Stomach (tissue), 4 donors: ENCODE measurements at regions not wholly inside any gene's neighbourhood (a gene's known extent, or its start where the extent isn't known, plus 50 kb on each side); places are given as distances from the start of the nearest gene placed in this dataset.

ENCODE experiments used
- CTCF ChIP-seq, 7 experiments: fragments of 450-650 bp in 4 of 7; fragments of 200-600 bp in 3 of 7; sonication (generic) in 3 of 7; IDR thresholded peaks; one replicate each; pipeline ENCODE4 v1.5.1; 2016 to 2019; ENCODE audit warnings: antibody characterized with exemption in 7 of 7, control low read depth in 2 of 7, mild to moderate bottlenecking in 1 of 7
- POLR2A ChIP-seq, 4 donors: fragments of 450-650 bp; IDR thresholded peaks; one replicate each; pipeline ENCODE4 v1.6.1; 2016; ENCODE audit warnings: antibody characterized with exemption in 4 of 4, control low read depth in 2 of 4, mild to moderate bottlenecking in 1 of 4, moderate library complexity in 1 of 4

- TF ChIP-seq POLR2A (IDR thresholded peaks at IDR 0.05) (no peak), CTCF (IDR thresholded peaks at IDR 0.05) (no peak)
Measured at GRCh38 chr22:42199025-42199424, 68.4 kb upstream of the CYP2D6 start.
